ENCODE measurements at regions not wholly inside any gene's neighbourhood (a gene's known extent, or its start where the extent isn't known, plus 50 kb on each side); places are given as distances from the start of the nearest gene placed in this dataset.
A peak's percentile ranks its signal among the peaks of the same experiment; 100 is the strongest.
"Not testable (repeated sequence)": the region's sequence is repeated elsewhere in the genome, so short reads cannot be mapped to it uniquely, and the experiment has no call there.

- DNase-seq = not testable (repeated sequence)
Measured at GRCh38 chr17:45585794-45586650, 95.5 kb upstream of the PLEKHM1 start.

GRCh38 chr17:45586651-45586934 is 96.1 kb upstream of the PLEKHM1 start:
- DNase-seq = not testable (repeated sequence)

DNA sequence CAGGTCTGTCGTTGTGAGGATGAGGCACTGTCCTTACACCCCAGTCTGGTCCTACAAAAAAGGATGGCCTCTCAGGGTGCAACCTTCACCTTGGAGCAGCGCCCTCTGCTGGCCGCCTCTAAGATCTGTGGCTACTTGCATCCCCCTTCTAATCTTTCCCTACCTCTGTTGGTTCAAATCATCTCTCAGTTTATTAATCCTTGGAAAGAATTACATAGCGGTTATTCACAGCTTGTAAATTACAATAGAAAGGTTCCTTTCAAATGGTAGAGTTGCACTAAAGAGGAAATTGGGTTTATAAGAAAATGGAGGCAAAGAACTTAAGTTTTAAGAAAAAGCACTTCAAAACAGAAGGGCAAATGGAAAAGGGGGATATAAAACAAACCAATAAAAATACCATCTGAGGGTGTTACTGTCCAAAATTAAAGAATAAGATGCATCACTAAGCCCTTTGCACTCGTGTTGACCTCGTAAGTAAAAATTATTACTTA is 102.0 kb upstream of the PLEKHM1 start:
- DNase-seq = peak; percentile 35

GRCh38 chr17:45596347-45596746 is 105.8 kb upstream of the PLEKHM1 start:
- not testable (repeated sequence) for DNase-seq

DNA sequence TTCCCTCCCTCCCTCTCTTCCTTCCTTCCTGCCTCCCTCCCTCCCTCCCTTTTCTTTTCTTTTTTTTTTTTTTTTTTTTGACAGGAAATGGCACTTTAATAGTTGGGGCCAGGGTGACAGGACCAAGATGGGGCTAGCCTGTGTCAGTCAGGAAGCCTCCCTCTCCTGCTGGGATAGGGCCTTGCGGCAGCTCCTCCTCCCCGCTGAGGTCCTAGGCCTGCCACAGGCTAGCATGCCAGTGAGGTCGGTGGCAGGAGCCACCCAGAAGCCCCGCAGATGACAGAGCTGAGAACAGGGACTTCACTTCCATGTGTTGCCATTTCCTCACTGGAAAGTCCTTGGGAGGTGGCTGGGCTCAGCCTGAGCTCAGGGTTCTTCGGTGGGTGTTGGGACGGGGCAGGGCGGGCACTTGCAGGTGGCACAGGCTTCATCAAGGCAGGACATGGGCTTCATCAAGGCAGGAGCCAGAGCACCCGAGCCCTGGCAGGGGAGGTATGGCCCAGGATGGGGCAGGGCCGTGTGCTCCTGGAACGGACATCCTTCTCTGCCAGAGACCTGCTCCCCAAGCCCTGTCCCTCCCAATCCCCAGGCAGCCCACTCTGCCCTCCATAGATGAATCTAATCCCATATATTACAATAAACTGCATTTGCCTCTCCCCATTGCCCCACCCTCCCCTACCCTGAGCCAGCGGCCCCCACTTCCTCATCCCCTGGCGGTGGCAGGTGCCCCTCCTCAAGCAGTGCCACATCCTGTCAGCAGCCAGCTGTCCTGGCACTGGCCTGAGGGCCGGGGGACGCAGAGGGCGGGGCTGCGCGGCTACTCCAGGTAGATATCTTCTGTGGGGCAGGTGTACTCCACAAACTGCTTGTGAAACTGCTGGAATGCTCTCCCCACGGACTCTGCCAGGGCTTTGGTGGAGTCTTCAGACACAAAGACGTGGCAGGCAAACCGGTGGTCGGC is 109.8 kb upstream of the PLEKHM1 start:
- not testable (repeated sequence) for DNase-seq

DNA sequence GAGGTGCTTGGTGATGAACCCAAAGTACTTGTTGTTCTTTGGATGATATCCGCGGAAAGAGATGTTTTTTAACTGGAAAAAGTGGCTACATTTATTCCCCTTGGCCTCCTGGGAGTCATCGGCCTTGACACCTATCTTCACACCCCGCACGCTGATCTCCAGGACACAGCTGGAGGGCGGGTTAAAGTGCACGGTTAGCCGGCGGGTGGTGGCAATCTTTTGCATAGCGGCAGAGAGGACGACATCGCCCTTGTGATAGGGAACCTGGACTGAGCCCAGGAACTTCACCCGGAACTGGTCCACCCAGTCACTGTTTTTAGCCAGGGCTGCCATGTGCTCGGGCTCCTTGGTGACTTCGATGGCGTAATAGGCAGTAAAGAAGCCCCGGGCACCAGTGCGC is 110.5 kb upstream of the PLEKHM1 start:
- DNase-seq = not testable (repeated sequence)

- DNase-seq = not testable (repeated sequence)
Measured at GRCh38 chr17:45601605-45602539, 111.4 kb upstream of the PLEKHM1 start.

- DNase-seq = not testable (repeated sequence)
Measured at GRCh38 chr17:45605751-45606150, 115.2 kb upstream of the PLEKHM1 start.

DNA sequence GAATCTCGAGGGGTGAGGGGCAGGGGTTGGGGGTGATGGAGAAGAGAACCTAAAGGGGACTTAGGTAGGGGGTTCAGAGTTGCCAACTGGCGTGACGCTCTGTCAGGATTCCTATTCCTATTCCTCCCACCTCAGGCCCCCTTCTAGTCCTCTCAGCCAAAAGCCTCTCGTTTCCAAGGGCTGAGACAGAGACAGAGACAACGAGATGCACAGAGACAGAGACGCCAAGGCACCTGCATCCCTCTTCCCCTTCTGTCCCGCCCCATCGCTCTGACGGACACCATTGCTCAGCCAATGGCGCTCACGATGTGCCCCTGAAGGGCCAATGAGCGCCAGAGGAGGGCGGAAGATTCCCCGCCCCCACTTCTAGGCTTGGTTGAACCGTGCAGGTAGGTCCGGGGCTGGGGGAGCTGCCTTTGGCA is 129.5 kb upstream of the PLEKHM1 start:
- DNase-seq = not testable (repeated sequence)

DNA sequence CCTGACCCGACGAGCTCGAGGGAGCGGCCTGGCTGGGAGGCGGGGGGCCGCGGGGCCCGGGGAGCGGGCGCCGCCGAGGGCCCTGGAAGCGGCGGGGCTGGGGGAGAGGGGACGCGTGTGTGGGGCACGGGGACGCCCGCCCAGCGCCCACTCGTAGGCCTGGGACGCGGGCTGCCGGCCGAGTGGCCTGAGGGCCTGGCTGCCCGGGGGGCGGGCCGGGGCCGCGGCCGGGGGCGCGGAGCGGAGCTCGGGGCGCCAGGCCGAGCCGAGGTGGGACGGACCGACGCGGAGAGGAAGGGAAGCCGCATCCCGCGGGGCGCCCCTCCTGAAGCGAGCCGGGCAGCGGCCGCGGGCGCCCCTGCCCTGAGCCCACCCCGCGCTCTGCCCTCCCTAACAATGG is 129.9 kb upstream of the PLEKHM1 start:
- not testable (repeated sequence) for DNase-seq

DNA sequence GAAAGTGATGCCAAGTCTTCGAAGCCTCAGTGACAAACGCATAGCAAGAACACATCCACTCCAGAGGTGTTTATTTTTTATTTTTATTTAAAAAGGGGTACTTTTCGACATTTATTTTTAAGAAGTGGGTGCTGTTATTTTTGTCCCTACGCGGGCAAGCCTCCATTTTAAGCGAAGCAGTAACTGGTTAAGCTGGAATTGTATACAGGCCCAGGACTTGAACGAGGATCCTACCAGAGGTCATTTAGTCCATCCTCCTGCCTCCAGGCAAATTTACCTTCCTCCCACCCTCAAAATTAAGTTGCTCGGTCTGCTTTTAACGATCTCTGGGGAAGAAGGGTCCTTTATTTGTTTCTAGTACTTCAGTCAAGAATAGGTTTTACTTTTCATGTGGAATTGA is 130.6 kb upstream of the PLEKHM1 start:
- DNase-seq = not testable (repeated sequence)

- DNase-seq = not testable (repeated sequence)
Measured at GRCh38 chr17:45622295-45622694, 131.8 kb upstream of the PLEKHM1 start.

GRCh38 chr17:45628019-45628418 is 137.5 kb upstream of the PLEKHM1 start:
- DNase-seq = no peak

- no peak for DNase-seq
Measured at GRCh38 chr17:45631941-45632340, 141.4 kb upstream of the PLEKHM1 start.

- DNase-seq = no peak
Measured at GRCh38 chr17:45639297-45639849, 144.7 kb upstream of the CRHR1 start.

GRCh38 chr17:45640141-45640850 is 143.8 kb upstream of the CRHR1 start:
- DNase-seq = peak; percentile 78

- DNase-seq = no peak
Measured at GRCh38 chr17:45641541-45641940, 142.6 kb upstream of the CRHR1 start.

- DNase-seq = no peak
Measured at GRCh38 chr17:45643591-45643990, 140.5 kb upstream of the CRHR1 start.

GRCh38 chr17:45644637-45645036 is 139.5 kb upstream of the CRHR1 start:
- DNase-seq = not testable (repeated sequence)

GRCh38 chr17:45645330-45645729 is 138.8 kb upstream of the CRHR1 start:
- DNase-seq = no peak
